Hypothalamus (tissue), 51 donors: ENCODE measurements at regions not wholly inside any gene's neighbourhood (a gene's known extent, or its start where the extent isn't known, plus 50 kb on each side); places are given as distances from the start of the nearest gene placed in this dataset.

ENCODE experiments used
- DNase-seq, 51 donors: peaks; one replicate each; lab custom pipeline; 2025; lab: John Stamatoyannopoulos, UW

GRCh38 chr3:120544361-120544760 is 51.8 kb upstream of the NDUFB4 start:
- no peak for DNase-seq

- no peak for DNase-seq
These were observed 59.5 kb upstream of the NDUFB4 start for GRCh38 chr3:120536642-120537041.

- no peak for DNase-seq
These were observed 63.2 kb upstream of the NDUFB4 start for GRCh38 chr3:120532969-120533368.

GRCh38 chr3:120528163-120528562 is 68.0 kb upstream of the NDUFB4 start:
- DNase-seq, result no peak

- DNase-seq, result no peak
These were observed 69.9 kb upstream of the NDUFB4 start for GRCh38 chr3:120526011-120526870.

GRCh38 chr3:120524171-120524923 is 71.8 kb upstream of the NDUFB4 start:
- DNase-seq, result no peak

- no peak for DNase-seq
These were observed 65.3 kb upstream of the FSTL1 start for GRCh38 chr3:120516136-120516535.

GRCh38 chr3:120512655-120513054 is 61.9 kb upstream of the FSTL1 start:
- DNase-seq, result no peak

GRCh38 chr3:120506828-120507774 is 56.3 kb upstream of the FSTL1 start:
- peak in 2 of 51 donors; percentile 1 to 10 for DNase-seq

- DNase-seq, result no peak
These were observed 55.5 kb upstream of the FSTL1 start for GRCh38 chr3:120506076-120506827.

- no peak for DNase-seq
These were observed 53.2 kb upstream of the FSTL1 start for GRCh38 chr3:120503727-120504616.

- DNase-seq, result no peak
These were observed 51.3 kb upstream of the FSTL1 start for GRCh38 chr3:120502116-120502515.
